Thymus (tissue), 11 donors: ENCODE measurements at regions not wholly inside any gene's neighbourhood (a gene's known extent, or its start where the extent isn't known, plus 50 kb on each side); places are given as distances from the start of the nearest gene placed in this dataset.

Experiments used
- DNase-seq, 9 donors: peaks; one replicate each; pipeline ENCODE4 v3.0.0-alpha.2; 2013; ENCODE audit warnings: low spot score in 9 of 9, low read depth in 6 of 9, missing footprints in 1 of 9
- H3K27ac ChIP-seq, 2 donors: one replicate each; pipeline ENCODE4 v1.5.1; 2013; ENCODE audit warnings: control low read depth in 1 of 2, low read depth in 1 of 2, low read length in 1 of 2, mild to moderate bottlenecking in 1 of 2, moderate library complexity in 1 of 2
- H3K27me3 ChIP-seq, 2 donors: one replicate each; pipeline ENCODE4 v1.5.1; 2013; ENCODE audit warnings: low read length in 1 of 2; ENCODE audit not compliant: control insufficient read depth in 2 of 2, insufficient read depth in 1 of 2
- H3K36me3 ChIP-seq, 2 donors: one replicate each; pipeline ENCODE4 v1.5.1; 2013; ENCODE audit warnings: low read length in 1 of 2, mild to moderate bottlenecking in 1 of 2, moderate library complexity in 1 of 2; ENCODE audit not compliant: control insufficient read depth in 2 of 2, insufficient read depth in 2 of 2
- H3K4me1 ChIP-seq, 2 donors: one replicate each; pipeline ENCODE4 v1.5.1; 2013; ENCODE audit warnings: low read length in 2 of 2; ENCODE audit not compliant: control insufficient read depth in 2 of 2, insufficient read depth in 2 of 2
- H3K4me3 ChIP-seq, 2 donors: one replicate each; pipeline ENCODE4 v1.5.1; 2013; ENCODE audit warnings: low read length in 2 of 2, control low read depth in 1 of 2, mild to moderate bottlenecking in 1 of 2
- H3K9me3 ChIP-seq, 2 donors: one replicate each; pipeline ENCODE4 v1.5.1; 2013; ENCODE audit warnings: low read length in 1 of 2, mild to moderate bottlenecking in 1 of 2; ENCODE audit not compliant: control insufficient read depth in 2 of 2, insufficient read depth in 1 of 2
- WGBS: extraction: QIAGEN DNeasy Blood & Tissue Kit; methylation state at CpG from one replicate; pipeline ENCODE4 v1.1.7; 2013; 5-methylcytosine and 5-hydroxymethylcytosine counted together
- donor health status: healthy.

DNA sequence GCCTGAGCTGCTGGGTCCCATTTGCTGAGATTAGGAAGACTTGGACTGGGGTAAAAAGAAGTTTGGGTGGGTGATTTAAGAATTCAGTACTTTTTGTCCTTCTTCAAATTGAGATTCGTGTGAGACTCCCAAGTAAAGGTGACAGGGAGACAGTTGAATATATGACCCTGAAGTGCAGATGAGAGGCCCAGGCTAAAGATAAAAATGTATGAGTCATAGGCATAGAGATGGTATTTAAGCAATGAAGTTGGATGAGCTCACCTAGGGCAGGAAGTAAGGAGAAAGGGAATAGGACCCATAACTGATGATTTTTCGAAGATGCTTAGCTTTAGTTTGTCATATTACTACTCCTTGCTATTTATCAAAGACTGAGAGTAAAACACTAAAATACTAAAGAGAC lies 255.9 kb upstream of the ADRA1B start:
- H3K4me3 ChIP-seq: no peak overlapping the region
- H3K9me3 ChIP-seq: no peaks in the 10 kb centered on the region
- no peaks in the 10 kb centered on the region for H3K4me1 ChIP-seq
- no peaks in the 10 kb centered on the region for H3K27me3 ChIP-seq
- no peak for DNase-seq
- no peak overlapping the region for H3K27ac ChIP-seq
- 95% methylated on average over 2 of the region's 2 CpGs for WGBS
- H3K36me3 ChIP-seq: no peaks in the 10 kb centered on the region

DNA sequence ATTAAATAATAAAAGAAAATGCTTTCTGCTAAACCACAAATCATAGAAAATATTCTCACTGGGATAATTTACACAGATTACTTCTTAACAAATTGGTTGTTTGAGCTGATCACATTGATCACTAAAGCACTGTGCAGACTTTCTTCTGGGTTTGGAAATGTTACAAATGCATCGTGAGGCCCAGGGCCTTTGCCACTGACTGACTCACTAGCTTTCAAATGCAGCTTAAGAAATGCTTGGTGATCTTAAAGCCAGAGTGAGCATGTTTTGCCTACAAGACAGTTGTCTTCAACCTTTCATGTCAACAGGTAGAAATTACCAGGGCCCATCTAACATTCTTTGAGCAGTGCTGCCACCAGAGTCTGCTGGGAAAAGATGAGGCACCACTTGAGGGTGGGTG lies 252.3 kb upstream of the ADRA1B start:
- WGBS: 100% methylated on average over 1 of the region's 1 CpG
- DNase-seq: no peak
- H3K36me3 ChIP-seq: no peaks in the 10 kb centered on the region

DNA sequence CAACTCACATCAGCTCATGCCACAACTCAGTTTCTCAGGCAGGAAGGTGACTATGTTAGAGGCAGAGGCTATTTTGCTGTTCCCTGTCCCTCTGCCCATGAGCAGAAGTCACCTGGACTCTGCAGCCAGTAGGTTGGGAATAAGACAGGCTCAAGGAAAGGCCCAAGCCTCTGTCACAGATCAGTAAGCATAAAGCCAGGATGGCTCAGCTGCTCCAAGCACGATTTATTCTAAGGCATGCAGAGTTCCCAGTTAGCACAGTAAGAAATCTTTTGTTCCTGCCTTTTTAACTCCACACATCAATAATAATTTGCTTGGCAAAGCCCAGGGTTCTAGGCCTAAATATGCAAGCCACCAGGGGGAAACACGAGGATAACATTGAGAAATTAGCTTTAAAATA lies 249.0 kb upstream of the ADRA1B start:
- Histone ChIP-seq H3K36me3 (no peaks in the 10 kb centered on the region), H3K4me1 (no peaks in the 10 kb centered on the region), H3K4me3 (no peak overlapping the region), H3K27ac (no peak overlapping the region), H3K9me3 (no peaks in the 10 kb centered on the region), H3K27me3 (no peaks in the 10 kb centered on the region)
- WGBS: 85% methylated on average over 2 of the region's 2 CpGs
- no peak for DNase-seq

More for the DNA sequence above, 252.3 kb upstream of the ADRA1B start:
- no peak overlapping the region for H3K4me3 ChIP-seq
- no peaks in the 10 kb centered on the region for H3K4me1 ChIP-seq
- H3K27ac ChIP-seq: no peak overlapping the region
- no peaks in the 10 kb centered on the region for H3K27me3 ChIP-seq
- H3K9me3 ChIP-seq: no peaks in the 10 kb centered on the region

- no peaks in the 10 kb centered on the region for H3K9me3 ChIP-seq
- no peak overlapping the region for H3K4me3 ChIP-seq
- H3K27me3 ChIP-seq: no peaks in the 10 kb centered on the region
- H3K4me1 ChIP-seq: no peaks in the 10 kb centered on the region
- no peak for DNase-seq
- no peak overlapping the region for H3K27ac ChIP-seq
- 87% methylated on average over 3 of the region's 3 CpGs for WGBS
- no peaks in the 10 kb centered on the region for H3K36me3 ChIP-seq
Measured at GRCh38 chr5:159668556-159668955, 247.7 kb upstream of the ADRA1B start.

GRCh38 chr5:159669559-159669958 lies 246.7 kb upstream of the ADRA1B start:
- H3K36me3 ChIP-seq: no peaks in the 10 kb centered on the region
- no peak overlapping the region for H3K27ac ChIP-seq
- no peak overlapping the region for H3K4me3 ChIP-seq
- no peak for DNase-seq
- no peaks in the 10 kb centered on the region for H3K9me3 ChIP-seq
- H3K4me1 ChIP-seq: no peaks in the 10 kb centered on the region
- WGBS: 96% methylated on average over 4 of the region's 4 CpGs
- H3K27me3 ChIP-seq: no peaks in the 10 kb centered on the region

- H3K4me1 ChIP-seq: no peaks in the 10 kb centered on the region
- no peaks in the 10 kb centered on the region for H3K36me3 ChIP-seq
- no peak overlapping the region for H3K4me3 ChIP-seq
- no peaks in the 10 kb centered on the region for H3K27me3 ChIP-seq
- no peaks in the 10 kb centered on the region for H3K9me3 ChIP-seq
- no peak for DNase-seq
- no peak overlapping the region for H3K27ac ChIP-seq
Measured at GRCh38 chr5:159671886-159672285, 244.4 kb upstream of the ADRA1B start.

DNA sequence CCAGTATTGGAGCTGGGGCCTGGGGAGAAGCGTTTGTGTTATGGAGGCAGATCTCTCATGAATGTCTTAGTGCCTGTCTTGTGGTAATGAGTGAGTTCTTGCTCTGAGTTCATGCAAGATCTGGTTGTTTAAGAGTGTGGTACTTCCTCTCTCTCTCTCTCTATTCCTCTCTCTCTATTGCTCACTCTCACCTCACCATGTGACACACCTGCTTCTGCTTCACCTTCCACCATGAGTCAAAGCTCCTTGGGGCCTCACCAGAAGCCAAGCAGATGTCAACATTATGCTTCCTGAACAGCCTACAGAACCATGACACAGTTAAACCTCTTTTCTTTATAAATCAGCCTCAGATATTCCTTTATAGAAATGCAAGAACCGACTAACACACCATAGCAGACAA lies 242.7 kb upstream of the ADRA1B start:
- no peaks in the 10 kb centered on the region for H3K27me3 ChIP-seq
- no peaks in the 10 kb centered on the region for H3K36me3 ChIP-seq
- no peak overlapping the region for H3K4me3 ChIP-seq
- peaks cover 0 to under 1% of the 10 kb centered on the region in 2 donors for H3K9me3 ChIP-seq
- H3K4me1 ChIP-seq: no peaks in the 10 kb centered on the region
- no peak for DNase-seq
- H3K27ac ChIP-seq: no peak overlapping the region
- 96% methylated on average over 2 of the region's 2 CpGs for WGBS

DNA sequence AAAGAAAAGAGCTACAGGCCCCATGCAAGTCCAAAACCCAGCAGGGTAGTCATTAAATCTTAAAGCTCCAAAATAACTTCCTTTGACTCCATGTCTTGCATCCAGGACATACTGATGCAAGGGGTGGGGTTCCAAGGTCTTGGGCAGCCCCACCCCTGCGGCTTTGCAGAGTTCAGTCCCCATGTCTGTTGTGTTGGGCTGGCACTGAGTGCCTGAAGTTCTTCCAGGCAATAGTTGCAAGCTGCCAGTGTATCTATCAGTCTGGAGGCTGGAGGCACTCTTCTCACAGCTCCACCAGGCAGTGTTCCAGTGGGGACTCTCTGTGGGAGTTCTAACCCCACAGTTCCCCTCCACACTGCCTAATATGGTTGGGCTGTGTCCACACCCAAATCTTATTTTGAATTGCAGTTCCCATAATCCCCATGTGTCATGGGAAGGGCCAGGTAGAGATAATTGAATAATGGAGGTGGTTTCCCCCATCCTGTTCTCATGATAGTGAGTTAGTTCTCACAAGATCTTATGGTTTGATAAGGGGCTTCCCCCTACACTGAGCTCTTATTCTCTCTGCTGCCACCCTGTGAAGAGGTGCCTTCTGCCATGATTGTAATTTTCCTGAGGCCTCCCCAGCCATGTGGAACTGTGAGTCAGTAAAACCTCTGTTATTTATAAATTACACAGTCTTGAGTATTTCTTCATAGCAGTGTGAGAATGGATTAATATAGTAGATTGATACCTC lies 237.5 kb upstream of the ADRA1B start:
- no peaks in the 10 kb centered on the region for H3K27me3 ChIP-seq
- no peaks in the 10 kb centered on the region for H3K4me1 ChIP-seq
- H3K4me3 ChIP-seq: no peak overlapping the region
- H3K36me3 ChIP-seq: no peaks in the 10 kb centered on the region
- 89% methylated on average over 1 of the region's 1 CpG for WGBS
- no peak for DNase-seq
- peaks cover 0 to 11% of the 10 kb centered on the region in 2 donors for H3K9me3 ChIP-seq
- no peak overlapping the region for H3K27ac ChIP-seq

DNA sequence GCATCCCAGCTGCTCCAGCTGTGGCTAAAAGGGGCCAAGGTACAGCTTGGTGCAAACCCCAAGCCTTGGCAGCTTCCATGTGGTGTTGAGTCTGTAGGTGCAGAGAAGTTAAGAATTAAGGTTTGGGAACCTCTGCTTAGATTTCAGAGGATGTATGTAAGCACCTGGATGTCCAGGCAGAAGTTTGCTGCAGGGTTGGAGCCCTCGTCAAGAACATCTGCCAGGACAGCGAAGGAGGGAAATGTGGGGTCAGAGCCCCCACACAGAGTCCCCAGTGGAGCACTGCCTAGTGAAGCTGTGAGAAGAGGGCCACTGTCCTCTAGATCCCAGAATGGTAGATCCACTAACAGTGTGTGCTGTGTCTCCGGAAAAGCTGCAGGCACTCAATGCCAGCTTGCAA lies 236.2 kb upstream of the ADRA1B start:
- Histone ChIP-seq H3K27me3 (no peaks in the 10 kb centered on the region), H3K36me3 (no peaks in the 10 kb centered on the region), H3K4me3 (no peak overlapping the region), H3K27ac (no peak overlapping the region), H3K9me3 (peaks cover 0 to 11% of the 10 kb centered on the region in 2 donors), H3K4me1 (no peaks in the 10 kb centered on the region)
- WGBS: 96% methylated on average over 3 of the region's 3 CpGs
- no peak for DNase-seq
